NCI-H526 (cell line): ENCODE measurements at regions not wholly inside any gene's neighbourhood (a gene's known extent, or its start where the extent isn't known, plus 50 kb on each side); places are given as distances from the start of the nearest gene placed in this dataset.
"Not testable (repeated sequence)": the region's sequence is repeated elsewhere in the genome, so short reads cannot be mapped to it uniquely, and the experiment has no call there.

Source experiments
- DNase-seq, 2 experiments: peaks; one replicate each; lab custom pipeline; 2025; lab: John Stamatoyannopoulos, UW

DNA sequence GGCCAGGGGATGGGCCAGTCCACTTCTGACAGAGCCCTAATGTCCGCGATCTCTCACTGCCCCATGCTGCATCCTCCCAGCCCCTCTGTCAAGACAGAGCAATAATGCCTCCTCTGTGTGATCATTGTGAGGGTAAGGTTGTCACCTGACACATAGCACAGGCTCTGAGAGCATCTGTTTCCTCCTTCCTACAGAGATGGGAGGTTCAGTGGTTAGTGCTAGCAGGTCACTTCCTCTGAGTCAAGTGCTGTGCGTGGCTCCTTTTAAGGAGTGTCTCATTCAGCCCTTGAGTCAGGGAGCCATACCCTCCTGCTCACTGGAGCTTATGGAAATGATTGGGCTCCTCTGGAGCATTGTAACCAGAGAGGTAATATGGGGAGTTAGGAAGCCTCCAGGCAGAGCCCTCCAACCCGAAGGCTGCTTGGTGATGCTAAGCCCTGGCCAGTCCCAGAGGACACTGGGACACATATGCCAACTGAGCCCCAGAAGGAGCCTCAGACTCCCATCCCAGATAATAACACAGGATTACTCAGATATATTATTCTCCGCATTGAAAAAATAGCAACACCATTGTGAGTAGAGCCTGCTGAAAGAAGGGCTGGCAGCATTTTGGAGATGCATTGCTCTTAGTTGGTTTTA lies 189.0 kb downstream of the GALNT1 start:
- DNase-seq, result no peak

DNA sequence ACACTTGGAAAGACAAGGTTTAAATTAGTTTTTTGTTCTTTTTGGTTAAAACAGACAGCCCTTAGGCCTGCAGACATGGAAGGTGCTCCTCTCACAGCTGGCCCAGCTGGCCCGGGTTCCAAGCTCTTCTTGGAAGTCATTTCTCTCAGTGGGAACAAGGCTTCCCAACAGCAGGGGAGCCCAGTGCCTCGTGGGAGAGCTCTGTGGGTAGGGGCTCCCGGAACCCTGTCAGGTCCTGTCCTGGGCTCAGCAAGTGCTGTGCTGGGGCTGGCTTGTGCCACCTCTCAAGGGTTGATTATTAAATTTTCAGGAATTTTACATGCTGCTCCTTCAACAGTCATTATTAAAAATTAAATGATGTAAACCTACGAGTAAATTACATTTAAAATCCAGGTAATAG lies 189.6 kb downstream of the GALNT1 start:
- no peak for DNase-seq

DNA sequence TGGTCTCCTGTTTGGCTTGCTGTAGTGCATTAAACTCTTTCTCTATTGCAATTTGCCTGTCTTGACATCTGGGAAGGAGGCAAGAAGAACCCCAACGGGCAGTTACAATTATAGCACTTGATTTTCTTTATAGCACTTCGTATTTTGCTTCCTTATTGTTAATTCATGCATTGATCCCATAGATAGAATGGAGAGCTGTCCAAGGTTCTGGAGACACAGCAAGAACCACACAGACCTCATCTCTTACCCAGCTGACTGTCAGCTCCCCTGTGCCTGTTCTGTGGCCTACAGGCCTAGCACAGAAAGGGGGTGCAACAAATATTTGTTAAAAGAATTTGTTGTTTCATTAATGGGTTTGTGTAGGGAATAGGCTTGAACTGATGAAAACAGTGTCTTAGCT lies 194.3 kb downstream of the GALNT1 start:
- DNase-seq, result no peak

DNA sequence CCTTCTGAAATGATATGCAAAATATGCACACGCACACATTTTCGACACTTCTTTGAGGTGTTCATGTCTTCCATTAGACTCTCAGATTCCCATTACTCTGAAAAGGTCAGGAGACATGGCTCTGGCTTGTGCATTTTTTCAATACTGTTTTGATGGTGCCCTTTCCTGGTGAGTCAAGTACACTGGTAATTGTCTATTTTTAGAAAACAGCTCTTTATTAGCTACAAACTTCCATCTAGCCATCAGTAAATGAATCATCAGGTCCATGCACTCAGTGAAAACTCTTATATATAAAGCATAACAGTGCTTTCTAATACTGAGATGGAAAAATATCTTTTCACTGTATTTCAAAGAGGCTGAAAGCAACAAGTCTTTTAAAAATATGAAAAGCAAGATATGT lies 194.9 kb downstream of the GALNT1 start:
- DNase-seq, result no peak

DNA sequence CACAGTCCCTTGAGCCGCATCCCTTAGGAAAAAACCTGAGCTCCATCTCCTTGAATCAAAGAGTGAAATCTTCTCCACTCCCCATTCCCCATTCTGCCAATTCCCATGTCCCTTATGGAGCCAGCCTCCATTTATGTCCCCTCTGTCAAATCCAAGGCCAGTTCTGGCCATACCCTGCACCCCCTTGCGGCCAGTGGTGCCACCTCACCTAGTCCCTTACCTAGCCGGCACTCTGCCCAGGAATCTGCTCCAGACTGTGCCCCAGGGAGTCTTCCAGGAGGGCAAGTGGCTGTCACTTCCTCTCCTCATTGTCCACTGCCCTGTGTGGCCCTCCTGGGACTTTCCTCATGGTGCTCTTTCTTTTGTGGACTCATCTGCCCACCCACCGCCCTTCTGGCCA lies 195.4 kb upstream of the RMP24 start:
- DNase-seq, result peak in 1 of 2 experiments; percentile 15

DNA sequence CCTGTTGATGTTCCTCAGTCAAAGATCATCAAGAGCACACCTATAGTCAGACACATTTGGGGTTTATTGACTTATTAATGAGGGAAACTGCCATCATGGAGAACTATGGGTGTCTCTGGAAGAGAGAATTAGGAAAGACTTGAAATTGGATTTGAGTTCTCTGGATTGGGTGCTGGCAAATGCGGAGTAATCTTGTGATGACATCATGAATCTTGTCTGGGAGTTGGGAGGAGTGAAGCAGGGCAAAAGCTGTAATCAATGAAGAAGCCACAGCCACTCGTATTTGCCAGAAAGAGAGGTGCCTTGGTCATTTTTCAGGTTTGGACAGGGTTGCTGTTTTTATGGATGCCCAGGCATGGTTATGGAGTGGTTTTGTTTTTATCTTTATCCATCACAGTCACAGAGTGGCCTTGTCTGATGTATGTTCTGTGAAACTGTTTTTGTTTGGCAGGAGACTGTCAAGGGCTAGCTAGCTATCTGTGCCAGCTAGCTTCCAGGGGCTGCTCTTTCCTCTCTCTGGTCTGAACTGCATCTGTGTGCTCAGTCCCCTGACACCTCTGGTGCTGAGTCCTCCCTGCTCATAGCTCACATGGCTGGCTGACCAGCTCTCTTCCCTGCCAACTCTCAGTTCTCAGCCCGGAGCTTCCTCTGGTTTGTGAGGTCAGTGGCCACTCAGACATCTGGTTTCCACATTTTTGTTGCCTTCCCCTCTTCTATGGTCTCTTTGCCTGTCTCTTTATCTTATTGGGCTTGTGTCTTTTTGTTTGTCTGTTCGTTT lies 193.4 kb upstream of the RMP24 start:
- no peak for DNase-seq

DNA sequence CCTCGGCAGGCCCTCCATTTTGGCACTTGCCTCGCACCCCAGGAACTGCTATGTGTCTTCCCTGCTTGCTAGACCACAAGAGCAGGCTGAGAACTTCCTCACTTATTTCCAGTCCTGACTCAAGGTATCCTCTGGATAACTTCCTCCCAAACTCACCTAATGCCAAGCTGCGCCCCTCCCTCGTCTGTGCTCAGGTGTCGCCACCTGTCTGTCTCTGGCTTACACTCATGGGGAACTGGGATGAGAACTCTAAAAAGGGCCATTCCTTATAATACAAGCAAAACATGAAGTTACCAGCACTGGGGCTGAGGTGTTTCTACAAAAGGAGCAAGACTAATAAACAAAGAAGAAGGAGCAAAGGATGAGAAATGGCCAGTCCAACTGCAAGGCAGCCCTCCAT lies 191.5 kb upstream of the RMP24 start:
- no peak for DNase-seq

DNA sequence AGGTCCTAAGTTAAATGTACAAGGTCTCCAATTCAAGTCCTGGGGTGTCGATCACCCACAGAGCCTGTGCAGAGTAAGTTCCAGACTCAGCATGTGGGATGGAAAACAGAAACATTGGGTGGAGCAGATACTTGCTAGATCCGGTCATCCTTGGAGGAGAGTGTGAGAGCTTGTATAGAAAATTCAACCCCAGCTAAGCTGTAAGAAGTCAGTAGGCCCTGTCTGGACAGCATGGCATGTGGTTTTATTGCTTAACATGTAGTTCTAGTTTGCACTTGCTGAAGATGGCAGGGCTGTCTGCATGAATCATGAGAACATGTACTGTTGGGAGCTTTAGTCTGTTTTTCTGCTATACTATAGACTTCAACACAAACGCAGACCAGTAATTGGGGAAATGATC lies 189.6 kb upstream of the RMP24 start:
- DNase-seq, result no peak

DNA sequence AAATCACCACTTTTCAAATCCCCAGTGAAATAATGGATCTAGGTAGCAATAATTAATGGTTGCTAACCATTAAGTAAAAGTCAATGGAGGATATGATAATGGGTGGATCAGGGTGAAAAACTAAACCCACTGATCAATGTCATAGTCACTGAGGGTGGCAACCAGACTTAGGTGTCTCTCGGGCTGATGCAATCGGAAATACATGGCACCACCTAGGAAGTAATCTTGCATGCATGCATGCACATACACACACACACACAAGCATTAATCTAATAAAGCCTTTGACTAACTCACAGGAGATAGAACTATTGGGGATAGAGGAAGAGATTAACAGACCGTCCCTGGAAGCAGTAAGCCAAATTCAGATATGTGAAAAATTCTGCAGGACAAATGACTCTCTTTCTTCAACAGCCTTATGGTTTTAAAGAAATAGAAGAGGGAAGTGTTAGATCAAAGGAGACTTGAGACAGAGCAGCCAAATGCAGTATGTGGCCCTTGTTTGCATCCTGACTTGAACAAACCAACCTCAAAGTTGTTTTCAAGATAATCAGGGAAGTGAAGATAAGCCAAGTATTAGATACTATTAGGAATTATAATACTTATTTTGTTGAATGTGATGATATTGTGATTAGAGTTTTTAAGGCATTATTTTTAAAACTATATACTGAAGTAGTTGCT lies 186.0 kb upstream of the RMP24 start:
- peak in 1 of 2 experiments; percentile 1 for DNase-seq

DNA sequence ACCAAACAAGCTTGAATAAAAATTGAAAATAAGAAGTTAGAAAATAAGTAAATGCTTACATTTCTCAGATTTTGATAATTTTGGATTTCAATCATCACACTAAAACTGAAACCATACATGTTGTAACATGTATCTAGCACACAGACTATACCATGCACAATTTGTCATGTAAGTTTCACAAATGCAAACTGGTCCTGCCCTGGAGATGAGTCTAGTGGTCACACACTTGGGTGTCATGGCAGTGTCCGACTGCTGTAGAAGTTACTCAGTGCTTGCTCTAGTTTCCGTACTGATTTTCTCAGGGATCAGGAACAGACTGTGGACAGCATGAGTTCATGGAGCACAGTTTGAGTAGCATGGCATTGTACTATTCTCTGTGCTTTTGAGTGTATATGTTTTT lies 182.9 kb upstream of the RMP24 start:
- DNase-seq, result no peak

DNA sequence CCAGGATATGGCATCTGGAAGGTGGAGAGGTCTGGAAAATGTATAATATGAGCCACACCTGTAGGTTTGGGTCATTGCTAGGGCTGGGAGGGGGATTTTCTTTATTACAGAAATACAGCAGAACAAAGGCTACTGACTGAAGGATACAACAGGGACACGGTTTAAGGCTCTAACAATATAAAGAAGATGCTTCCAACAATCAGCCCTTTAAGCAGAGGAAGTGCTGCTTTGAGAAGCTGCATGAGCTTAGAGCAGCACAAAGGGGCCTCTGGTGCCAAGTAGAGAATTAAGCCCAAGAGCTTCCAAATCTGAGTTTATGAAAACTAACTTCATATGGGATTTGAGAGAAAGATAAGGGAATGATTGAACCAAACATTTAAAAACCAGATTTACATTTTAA lies 174.5 kb upstream of the RMP24 start:
- DNase-seq, result no peak

DNA sequence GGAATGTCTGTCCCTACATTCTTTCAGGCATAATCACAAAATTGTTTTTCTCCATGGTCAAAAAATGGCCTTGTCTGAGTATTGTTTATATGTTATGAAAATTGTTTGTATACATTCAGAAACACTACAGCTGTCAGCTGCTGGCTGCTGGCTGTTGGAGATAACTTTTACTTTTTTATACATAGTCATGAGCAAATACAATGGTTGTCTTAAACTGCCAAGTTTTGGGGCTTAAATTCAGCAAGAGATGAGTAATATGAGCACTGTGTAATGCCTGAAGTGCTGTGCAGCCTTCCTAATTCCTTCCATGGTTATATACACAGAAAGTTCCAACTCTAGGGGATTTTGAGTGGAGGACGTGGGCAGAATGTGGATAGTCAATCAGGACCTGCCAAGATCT lies 168.9 kb upstream of the RMP24 start:
- DNase-seq, result no peak

DNA sequence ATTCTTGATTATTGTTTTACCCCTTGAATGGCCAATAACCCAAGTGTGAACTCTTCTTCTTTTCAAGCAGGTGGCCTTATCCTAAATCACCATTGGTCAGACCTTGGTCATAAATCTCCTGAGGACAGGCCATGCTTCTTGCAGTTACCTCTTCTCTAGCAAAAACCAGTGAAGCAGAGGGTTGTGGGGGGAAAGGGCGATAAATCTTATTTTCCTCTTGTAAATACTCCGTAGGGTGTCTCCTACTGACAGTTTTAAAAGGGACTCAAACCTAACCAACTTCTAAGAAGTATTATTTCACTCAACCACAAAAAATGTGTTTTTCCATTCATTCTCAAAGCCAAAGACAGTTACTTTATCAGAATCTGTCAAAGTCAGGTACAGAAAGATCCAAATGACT lies 168.1 kb upstream of the RMP24 start:
- DNase-seq, result no peak

DNA sequence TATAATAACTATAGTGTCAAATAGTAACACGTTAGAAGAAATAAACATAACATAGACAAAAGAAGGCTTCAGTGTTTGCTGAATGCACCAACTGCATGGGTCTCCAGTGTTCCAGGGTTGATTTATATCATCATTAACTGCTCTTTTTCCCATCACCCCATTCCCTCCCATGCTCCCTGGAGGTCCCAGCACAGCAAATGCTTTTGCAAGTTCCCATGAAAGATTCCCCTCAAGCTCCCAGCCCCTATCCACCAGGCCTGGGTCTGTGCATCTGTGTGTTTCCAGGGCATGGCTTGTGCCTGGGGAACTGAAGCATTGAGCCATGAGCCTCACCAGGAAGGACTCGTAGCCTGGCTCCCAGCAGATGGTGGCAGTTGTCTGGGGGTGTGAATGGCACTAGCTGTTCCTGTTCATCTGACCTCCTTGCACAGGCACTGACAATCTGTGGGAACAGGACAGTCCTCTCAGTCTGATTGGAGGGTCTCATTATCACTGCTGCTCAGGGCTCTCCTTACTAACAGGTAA lies 164.6 kb upstream of the RMP24 start:
- DNase-seq, result no peak

DNA sequence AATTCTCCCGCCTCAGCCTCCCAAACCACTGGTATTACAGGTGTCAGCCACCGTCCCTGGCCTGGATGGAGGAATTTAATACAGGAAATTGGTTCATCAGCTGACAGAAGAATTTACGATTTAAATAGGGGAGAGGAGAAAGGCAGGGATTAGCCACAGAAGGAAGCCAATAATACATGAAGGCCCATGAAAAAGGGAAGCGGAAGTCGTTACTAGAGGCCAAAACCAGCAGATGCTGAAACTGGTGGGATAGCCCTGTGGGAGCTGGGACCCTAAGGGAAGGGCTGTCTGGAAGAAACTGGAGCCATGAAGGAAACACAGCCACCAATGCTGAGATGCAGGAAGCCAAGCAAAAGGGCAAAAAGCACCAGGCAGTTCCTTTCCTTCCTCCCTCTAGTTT lies 163.7 kb upstream of the RMP24 start:
- DNase-seq, result no peak

DNA sequence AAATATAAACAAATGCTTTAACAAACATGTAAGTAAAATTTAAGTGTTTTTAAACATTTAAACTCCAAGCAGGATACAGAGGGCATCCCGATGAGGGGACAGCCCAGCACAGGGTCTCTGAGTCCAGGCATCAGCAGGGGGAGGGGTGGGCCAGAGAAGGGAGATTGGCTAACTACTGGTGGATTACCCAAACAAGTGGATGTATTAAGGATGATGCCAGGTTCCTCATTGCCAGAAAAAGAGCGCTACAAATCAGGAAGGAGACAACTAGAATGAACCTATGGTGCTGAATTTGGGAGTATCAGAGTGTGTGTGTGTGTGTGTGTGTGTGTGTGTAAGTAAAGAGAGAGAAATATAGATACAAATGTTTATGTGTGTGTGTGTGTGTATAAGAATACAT lies 162.0 kb upstream of the RMP24 start:
- no peak for DNase-seq

DNA sequence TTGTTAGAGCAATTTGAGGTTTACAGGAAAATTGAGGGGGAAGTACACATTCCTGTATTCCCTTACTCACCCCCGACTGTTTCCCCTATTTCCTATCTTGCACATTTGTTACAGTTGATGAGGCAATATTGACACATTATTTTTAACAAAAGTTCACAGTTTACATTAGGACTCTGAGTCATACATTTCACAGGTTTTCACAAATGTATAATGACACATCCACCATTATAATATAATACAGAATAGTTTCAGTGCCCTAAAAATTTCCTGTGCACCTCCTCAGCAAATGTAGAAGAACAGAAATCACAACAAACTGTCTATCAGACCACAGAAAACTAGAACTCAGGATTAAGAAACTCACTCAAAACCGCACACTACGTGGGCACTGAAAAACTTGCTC lies 160.6 kb upstream of the RMP24 start:
- DNase-seq, result no peak

DNA sequence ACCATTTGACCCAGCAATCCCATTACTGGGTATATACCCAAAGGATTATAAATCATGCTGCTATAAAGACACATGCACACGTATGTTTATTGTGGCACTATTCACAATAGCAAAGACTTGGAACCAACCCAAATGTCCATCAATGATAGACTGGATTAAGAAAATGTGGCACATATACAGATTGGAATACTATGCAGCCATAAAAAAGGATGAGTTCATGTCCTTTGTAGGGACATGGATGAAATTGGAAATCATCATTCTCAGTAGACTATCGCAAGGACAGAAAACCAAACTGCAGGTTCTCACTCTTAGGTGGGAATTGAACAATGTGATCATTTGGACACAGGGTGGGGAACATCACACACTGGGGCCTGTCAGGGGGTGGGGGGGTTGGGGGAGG lies 157.5 kb upstream of the RMP24 start:
- not testable (repeated sequence) for DNase-seq

DNA sequence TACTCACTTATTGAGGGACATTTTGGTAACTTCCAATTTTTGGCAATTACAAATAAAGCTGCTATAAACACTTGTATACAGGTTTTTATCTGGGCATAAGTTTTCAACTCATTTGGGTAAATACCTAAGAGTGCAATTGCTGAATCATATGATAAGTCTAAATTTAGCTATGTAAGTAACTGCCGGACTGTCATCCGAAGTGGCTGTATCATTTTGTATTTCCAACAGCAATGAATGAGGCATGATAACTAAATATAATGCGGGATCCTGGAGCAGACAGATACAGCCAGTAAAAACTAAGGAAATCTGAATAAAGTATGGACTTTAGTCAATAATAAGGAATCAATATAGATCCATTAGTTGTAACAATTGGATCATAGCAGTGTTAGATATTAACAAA lies 156.5 kb upstream of the RMP24 start:
- no peak for DNase-seq

DNA sequence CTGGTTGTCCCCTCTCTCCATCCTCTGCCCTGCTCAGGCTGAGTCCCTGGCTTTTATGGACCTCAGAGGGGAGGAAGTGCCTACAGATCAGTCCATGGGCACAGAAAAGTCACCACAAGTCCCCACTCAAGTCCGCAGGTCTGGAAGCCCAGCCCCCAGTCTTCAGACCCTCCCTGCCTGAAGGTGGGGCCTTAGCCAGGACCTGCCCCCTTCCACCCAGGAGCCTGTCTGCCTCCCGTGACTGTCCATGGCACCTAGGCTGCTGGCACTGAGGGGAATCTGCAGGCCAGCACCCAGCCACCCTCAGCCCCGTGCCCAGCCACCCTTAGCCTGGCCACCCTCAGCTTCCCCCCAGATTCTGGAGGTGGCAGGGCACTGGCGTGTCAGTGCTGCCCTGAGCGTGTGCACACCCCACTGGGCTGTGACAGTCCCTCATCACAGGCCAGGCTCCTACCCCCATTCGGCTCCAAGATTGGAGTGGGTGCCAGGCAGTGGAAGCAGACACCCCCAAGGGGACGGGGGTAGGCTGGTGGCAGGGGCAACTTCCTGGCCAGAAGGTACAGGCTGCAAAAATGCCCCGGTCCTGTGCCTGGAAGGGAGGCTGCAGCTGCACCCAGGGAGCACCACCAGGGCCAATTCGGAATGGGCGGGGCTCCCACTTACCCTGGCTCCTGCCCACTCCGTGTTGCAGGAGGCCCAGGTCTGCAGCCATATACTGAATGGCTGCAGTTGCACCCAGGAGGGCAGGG lies 154.7 kb upstream of the RMP24 start:
- no peak for DNase-seq

DNA sequence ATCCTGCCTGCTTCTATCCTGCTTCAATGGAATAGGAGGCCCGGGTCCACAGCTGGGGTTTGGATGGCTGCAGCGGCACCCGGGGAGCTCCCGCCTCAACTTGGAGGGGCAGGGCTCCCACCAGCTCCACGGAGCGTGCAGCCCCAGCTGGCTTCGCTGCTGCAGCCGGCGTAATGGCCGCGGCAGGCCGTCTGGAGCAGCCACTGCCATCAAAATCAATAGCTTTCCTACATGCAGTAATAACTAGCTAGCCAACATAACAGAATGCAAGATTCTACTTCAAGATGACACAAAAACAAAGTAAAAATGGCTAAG lies 154.2 kb upstream of the RMP24 start:
- DNase-seq, result no peak

DNA sequence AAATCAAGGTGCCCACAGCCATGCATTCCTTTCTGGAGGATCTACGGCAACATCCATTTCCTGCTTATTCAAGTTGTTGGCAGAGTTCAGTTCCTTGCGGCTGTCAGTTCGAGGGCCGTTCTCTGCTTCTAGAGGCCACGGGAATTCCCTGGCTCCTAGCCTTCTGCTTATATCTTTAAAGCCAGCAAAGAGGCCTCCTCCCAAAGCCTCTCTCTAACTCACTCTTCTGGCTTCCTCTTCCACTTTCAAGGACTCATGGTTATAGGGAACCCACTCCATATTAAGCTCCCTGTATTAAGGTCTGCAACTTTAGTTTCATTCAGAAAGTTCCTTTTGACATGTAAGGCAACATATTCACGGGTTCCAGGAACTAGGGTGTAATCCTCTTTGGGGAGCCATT lies 150.1 kb upstream of the RMP24 start:
- DNase-seq, result no peak

DNA sequence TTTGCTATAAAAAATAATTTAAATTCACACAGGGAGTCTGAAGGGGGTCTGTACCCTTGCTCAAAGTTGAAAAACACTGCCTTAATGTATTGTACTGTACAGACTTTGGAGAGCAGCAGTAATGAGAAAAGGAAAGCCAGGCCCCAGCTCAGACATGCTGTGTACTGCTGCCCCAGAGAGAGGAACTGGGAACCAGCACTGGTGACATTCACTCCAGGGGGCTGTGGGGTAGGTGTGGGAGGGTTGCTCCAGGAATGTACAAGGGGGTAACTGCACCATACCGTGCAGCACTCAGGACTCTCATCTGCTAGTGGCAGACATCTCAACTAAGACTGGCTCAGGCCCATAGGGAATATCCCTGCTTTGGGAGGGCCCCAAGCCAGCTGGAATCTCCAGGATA lies 146.0 kb upstream of the RMP24 start:
- DNase-seq, result no peak
